ENCODE measurements at regions not wholly inside any gene's neighbourhood (a gene's known extent, or its start where the extent isn't known, plus 50 kb on each side); places are given as distances from the start of the nearest gene placed in this dataset.

GRCh38 chr7:79786187-79786586, 332.7 kb upstream of the MAGI2 start (continued):
- TF ChIP-seq ZNF592 (IDR thresholded peaks at IDR 0.05): no peak
- TF ChIP-seq CEBPZ (IDR thresholded peaks at IDR 0.05; ENCODE audit: low read depth, low read length): no peak
- TF ChIP-seq JUNB (IDR thresholded peaks at IDR 0.05): no peak
- TF ChIP-seq EZH2 (IDR thresholded peaks at IDR 0.05; ENCODE audit: borderline replicate concordance, control insufficient read depth, low read depth, low read length): no peak

GRCh38 chr7:79785556-79785955, 332.1 kb upstream of the MAGI2 start:
- no peaks in the 10 kb centered on the region for H3K27me3 ChIP-seq (replicated peaks in 1 of 2; ENCODE audit: control insufficient read depth in 2 of 2, insufficient read depth in 2 of 2, low read length in 1 of 2)
- TF ChIP-seq IKZF2 (IDR thresholded peaks at IDR 0.05): no peak
- no peak for TF ChIP-seq FOS (IDR thresholded peaks at IDR 0.05; ENCODE audit: borderline replicate concordance, extremely low read depth, insufficient read length)
- TF ChIP-seq NBN (IDR thresholded peaks at IDR 0.05): no peak
- no peak for TF ChIP-seq CBX3 (IDR thresholded peaks at IDR 0.05; ENCODE audit: borderline replicate concordance, low read depth)
- TF ChIP-seq PRDM15 (CRISPR knock-in tag; IDR thresholded peaks at IDR 0.05): no peak
- TF ChIP-seq HSF1 (IDR thresholded peaks at IDR 0.05; ENCODE audit: low read depth, low read length): no peak
- no peak for TF ChIP-seq ATF7 (IDR thresholded peaks at IDR 0.05; ENCODE audit: low read depth)

More at GRCh38 chr7:79785556-79785955, 332.1 kb upstream of the MAGI2 start:
- no peaks in the 10 kb centered on the region for H3K79me2 ChIP-seq (ENCODE audit: control insufficient read depth, insufficient read depth, low read length)
- intact Hi-C loops (cut with micrococcal nuclease; ENCODE audit: unreplicated experiment): no loop called here
- FAIRE-seq (no peak), ATAC-seq (no peak), DNase-seq (ENCODE audit: low read depth, low spot score) (no peak)
- no peak overlapping the region for H2AFZ ChIP-seq (ENCODE audit: control insufficient read depth, low read depth, low read length)
- ChIA-PET RAD21 (ENCODE audit: unreplicated experiment) (no interaction called here), SMC1A (ENCODE audit: uncharacterized antibody, unreplicated experiment) (interaction anchor here (0.7 kb wide), 1 partner anchor 19 kb away, joined by 3 read pairs; no protein-coding TSS in a partner anchor), CTCF (no interaction called here), POLR2A (no interaction called here)
- no TSS peak for BruUV-seq (replicated peaks)
- in situ Hi-C loops (cut with MboI): no loop called here
- H3K9ac ChIP-seq (ENCODE audit: control insufficient read depth, insufficient read depth, low read length): no peak overlapping the region
- no peak overlapping the region for H3K4me2 ChIP-seq (ENCODE audit: control insufficient read depth, insufficient read depth)
- 18% methylated on average over 3 of the region's 3 CpGs for WGBS (ENCODE audit: insufficient coverage, insufficient replicate concordance, low lambda C conversion rate, missing lambda C conversion rate)
- no peaks in the 10 kb centered on the region for H4K20me1 ChIP-seq (ENCODE audit: control insufficient read depth, insufficient read depth)
- no peaks in the 10 kb centered on the region for H3K36me3 ChIP-seq (ENCODE audit: control insufficient read depth in 2 of 2, insufficient read depth in 2 of 2, low read length in 1 of 2)
- H3K4me1 ChIP-seq (ENCODE audit: control insufficient read depth, insufficient read depth, low read length): no peaks in the 10 kb centered on the region
- no peak overlapping the region for H3K27ac ChIP-seq (ENCODE audit: control insufficient read depth, insufficient read depth)
- no peak overlapping the region for H3K4me3 ChIP-seq
- H3K9me3 ChIP-seq (replicated peaks; ENCODE audit: control insufficient read depth, insufficient read depth, low read length): no peaks in the 10 kb centered on the region
